Uterus (tissue), 3 donors: ENCODE measurements at regions not wholly inside any gene's neighbourhood (a gene's known extent, or its start where the extent isn't known, plus 50 kb on each side); places are given as distances from the start of the nearest gene placed in this dataset.

ENCODE experiments used
- DNase-seq, 2 donors: peaks; one replicate each; pipeline ENCODE4 v3.0.0-alpha.2; 2019 to 2020
- H3K27ac ChIP-seq, 2 donors: fragments of 200-600 bp; sonication (generic); 1 replicate in 1 of 2; 2 replicates in 1 of 2; pipeline ENCODE4 v1.5.1; 2016 to 2018
- H3K27me3 ChIP-seq, 2 donors: fragments of 200-600 bp; sonication (generic); one replicate each; pipeline ENCODE4 v1.5.1; 2018 to 2019; ENCODE audit warnings: control low read depth in 1 of 2
- H3K36me3 ChIP-seq, 2 donors: fragments of 200-600 bp; sonication (generic); one replicate each; pipeline ENCODE4 v1.5.1; 2019; ENCODE audit warnings: control low read depth in 1 of 2
- H3K4me1 ChIP-seq, 2 donors: fragments of 200-600 bp; sonication (generic); one replicate each; pipeline ENCODE4 v1.5.1; 2018 to 2019; ENCODE audit warnings: control low read depth in 1 of 2
- H3K4me3 ChIP-seq, 2 donors: fragments of 200-600 bp; sonication (generic); 1 replicate in 1 of 2; 2 replicates in 1 of 2; pipeline ENCODE4 v1.5.1; 2018 to 2019; ENCODE audit warnings: mild to moderate bottlenecking in 1 of 2
- H3K9me3 ChIP-seq, 2 donors: fragments of 200-600 bp; sonication (generic); one replicate each; pipeline ENCODE4 v1.5.1; 2019; ENCODE audit warnings: control low read depth in 1 of 2
- CTCF ChIP-seq, 4 experiments: fragments of 200-600 bp in 2 of 4; fragments of 450-650 bp in 2 of 4; sonication (generic) in 2 of 4; IDR thresholded peaks; one replicate each; pipeline ENCODE4 v1.5.1; 2016 to 2019; ENCODE audit warnings: antibody characterized with exemption in 4 of 4, mild to moderate bottlenecking in 2 of 4, moderate library complexity in 1 of 4
- POLR2A ChIP-seq, 2 donors: fragments of 450-650 bp; IDR thresholded peaks; one replicate each; pipeline ENCODE4 v1.6.1; 2016; ENCODE audit warnings: antibody characterized with exemption in 2 of 2, mild to moderate bottlenecking in 1 of 2, moderate library complexity in 1 of 2
- intact Hi-C: fragments of 100-400 bp; cut with DNase I; formaldehyde crosslinking; loops from one replicate; pipeline ENCODE4 v1.15.1; 2023; ENCODE audit warnings: low total_unique reads
- donor health status: DM: yes; HTN: yes; CAD: no.

- Histone ChIP-seq H3K36me3 (no peaks in the 10 kb centered on the region), H3K4me3 (no peak overlapping the region), H3K9me3 (no peaks in the 10 kb centered on the region), H3K4me1 (no peaks in the 10 kb centered on the region), H3K27me3 (no peaks in the 10 kb centered on the region), H3K27ac (no peak overlapping the region)
- DNase-seq, result no peak
- TF ChIP-seq CTCF (IDR thresholded peaks at IDR 0.05) (no peak), POLR2A (IDR thresholded peaks at IDR 0.05) (no peak)
- intact Hi-C loops, result no loop called here
Observed at GRCh38 chr2:67032076-67032475, 365.1 kb upstream of the ETAA1 start.

DNA sequence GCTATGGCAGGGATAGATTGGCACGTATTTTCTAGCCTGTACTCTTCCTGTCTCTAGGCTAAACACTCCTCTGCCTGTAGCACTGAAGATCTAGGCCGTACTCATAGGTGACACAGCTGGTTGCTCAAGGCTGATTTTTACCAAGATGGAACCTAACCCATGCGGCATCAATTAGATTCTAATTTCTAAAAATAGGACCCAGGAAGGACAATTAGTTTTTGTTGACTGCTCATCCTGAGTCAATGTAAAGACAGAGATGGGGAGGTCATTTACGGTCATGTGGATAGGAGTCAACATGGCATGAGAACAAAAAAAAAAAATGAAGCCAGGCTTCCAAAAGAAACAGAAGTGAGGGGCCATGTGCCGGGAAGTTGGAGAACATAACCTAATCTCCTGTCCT lies 360.7 kb upstream of the ETAA1 start:
- Histone ChIP-seq H3K4me1 (no peaks in the 10 kb centered on the region), H3K27me3 (no peaks in the 10 kb centered on the region), H3K27ac (no peak overlapping the region), H3K4me3 (no peak overlapping the region), H3K36me3 (no peaks in the 10 kb centered on the region), H3K9me3 (no peaks in the 10 kb centered on the region)
- no peak for DNase-seq
- TF ChIP-seq CTCF (IDR thresholded peaks at IDR 0.05), result no peak
- intact Hi-C loops, result no loop called here

DNA sequence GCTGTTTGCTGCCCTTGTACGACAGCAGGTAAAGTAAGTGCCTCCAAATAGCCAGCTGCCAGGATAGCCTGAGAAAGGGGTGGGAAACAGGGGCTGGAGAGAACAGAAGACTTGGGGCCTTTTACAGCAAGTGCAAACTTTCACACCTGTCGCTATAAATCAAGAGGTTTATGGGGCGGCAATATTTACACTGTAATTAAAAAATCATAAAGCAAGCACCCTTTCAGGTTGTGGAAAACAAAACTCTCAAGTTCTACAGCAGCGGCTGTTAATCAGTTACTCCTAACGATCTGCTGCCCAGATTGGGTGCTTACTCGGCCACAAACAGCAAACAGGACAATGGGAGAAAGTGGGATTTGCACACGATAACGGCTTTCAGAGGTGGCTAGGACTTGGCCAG lies 359.5 kb upstream of the ETAA1 start:
- no peak overlapping the region for H3K4me3 ChIP-seq
- H3K27ac ChIP-seq, result no peak overlapping the region
- H3K36me3 ChIP-seq, result no peaks in the 10 kb centered on the region
- no peaks in the 10 kb centered on the region for H3K9me3 ChIP-seq
- no peaks in the 10 kb centered on the region for H3K27me3 ChIP-seq
- H3K4me1 ChIP-seq, result no peaks in the 10 kb centered on the region
- intact Hi-C loops, result no loop called here
- no peak for DNase-seq
- TF ChIP-seq CTCF (IDR thresholded peaks at IDR 0.05) (no peak), POLR2A (IDR thresholded peaks at IDR 0.05) (no peak)

DNA sequence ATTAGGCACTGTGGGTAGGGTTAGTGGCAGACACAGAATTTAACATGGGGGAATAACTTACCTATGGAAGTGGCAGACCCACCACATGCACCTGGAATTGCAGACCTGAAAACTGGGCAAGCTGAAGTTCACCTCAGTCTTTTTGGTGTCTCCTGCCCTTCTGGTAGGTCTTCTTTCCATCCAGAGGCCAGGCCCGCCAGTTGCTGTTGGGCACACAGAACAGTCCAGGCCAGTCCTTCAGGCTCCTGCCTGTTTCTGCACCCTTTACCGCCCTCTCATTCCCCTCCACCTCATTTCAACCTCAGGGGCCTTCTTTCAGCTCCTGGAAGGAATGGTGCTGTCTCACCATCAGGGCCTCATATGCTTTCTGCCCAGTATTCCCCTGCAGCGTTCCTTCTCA lies 358.9 kb upstream of the ETAA1 start:
- Histone ChIP-seq H3K4me3 (no peak overlapping the region), H3K27ac (no peak overlapping the region), H3K4me1 (no peaks in the 10 kb centered on the region), H3K27me3 (no peaks in the 10 kb centered on the region), H3K36me3 (no peaks in the 10 kb centered on the region), H3K9me3 (no peaks in the 10 kb centered on the region)
- no peak for DNase-seq
- intact Hi-C loops, result no loop called here
- TF ChIP-seq CTCF (IDR thresholded peaks at IDR 0.05) (no peak), POLR2A (IDR thresholded peaks at IDR 0.05) (no peak)

DNA sequence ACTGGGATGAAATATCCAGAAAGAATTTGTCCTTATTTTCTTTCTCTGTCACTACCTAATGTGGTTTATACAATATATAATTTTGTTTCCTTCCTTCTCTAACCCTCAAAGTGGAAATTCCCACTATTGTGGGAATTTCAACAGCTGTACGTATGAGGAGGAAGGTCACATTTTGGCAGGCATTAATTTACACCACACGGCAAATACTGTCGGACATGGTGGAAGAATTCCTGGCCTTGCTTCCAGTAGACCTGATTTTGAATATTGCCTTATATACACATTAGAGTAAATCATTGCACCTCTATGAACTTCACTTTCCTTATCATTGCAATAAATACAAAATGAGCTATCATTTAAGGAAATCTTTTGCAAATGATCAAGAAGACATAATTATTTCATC lies 358.1 kb upstream of the ETAA1 start:
- no peaks in the 10 kb centered on the region for H3K36me3 ChIP-seq
- no peaks in the 10 kb centered on the region for H3K9me3 ChIP-seq
- H3K27ac ChIP-seq, result no peak overlapping the region
- H3K4me1 ChIP-seq, result no peaks in the 10 kb centered on the region
- intact Hi-C loops, result no loop called here
- no peaks in the 10 kb centered on the region for H3K27me3 ChIP-seq
- TF ChIP-seq CTCF (IDR thresholded peaks at IDR 0.05) (no peak), POLR2A (IDR thresholded peaks at IDR 0.05) (no peak)
- no peak overlapping the region for H3K4me3 ChIP-seq
- DNase-seq, result no peak
